Psoas muscle (tissue), 7 donors: ENCODE measurements at regions not wholly inside any gene's neighbourhood (a gene's known extent, or its start where the extent isn't known, plus 50 kb on each side); places are given as distances from the start of the nearest gene placed in this dataset.

ENCODE experiments used
- ATAC-seq, 4 donors: fragments of 200-7000 bp; cut with Tn5 transposase; one replicate each; pipeline ENCODE4 v1.9.1; 2020; ENCODE audit warnings: moderate library complexity in 3 of 4, mild to moderate bottlenecking in 2 of 4
- DNase-seq, 2 donors: peaks; one replicate each; pipeline ENCODE4 v3.0.0-alpha.2; 2020
- H3K27ac ChIP-seq: fragments of 200-600 bp; one replicate; pipeline ENCODE4 v1.8.0; 2022
- H3K27me3 ChIP-seq, 3 donors: fragments of 200-600 bp in 1 of 3; one replicate each; pipeline versions ENCODE4 v1.6.1 to v1.8.0; 2013 to 2022; ENCODE audit warnings: low read length in 2 of 3, mild to moderate bottlenecking in 2 of 3, moderate library complexity in 1 of 3; ENCODE audit not compliant: insufficient read depth in 3 of 3
- H3K36me3 ChIP-seq, 2 donors: fragments of 200-600 bp in 1 of 2; one replicate each; pipeline versions ENCODE4 v1.6.1 to v1.8.0; 2013 to 2022; ENCODE audit warnings: low read depth in 1 of 2, mild to moderate bottlenecking in 1 of 2, moderate library complexity in 1 of 2; ENCODE audit not compliant: insufficient read depth in 1 of 2
- H3K4me1 ChIP-seq: fragments of 200-600 bp; one replicate; pipeline ENCODE4 v1.8.0; 2022
- H3K4me3 ChIP-seq: fragments of 200-600 bp; one replicate; pipeline ENCODE4 v1.8.0; 2022; ENCODE audit warnings: mild to moderate bottlenecking
- H3K9me3 ChIP-seq: fragments of 200-600 bp; one replicate; pipeline ENCODE4 v1.8.0; 2022
- CTCF ChIP-seq: fragments of 200-600 bp; IDR thresholded peaks from one replicate; pipeline ENCODE4 v1.8.0; 2022; ENCODE audit warnings: antibody characterized with exemption
- WGBS, 3 donors: extraction: QIAGEN DNeasy Blood & Tissue Kit; methylation state at CpG; one replicate each; pipeline versions ENCODE4 v1.1.6 to v1.1.7; 2013; 5-methylcytosine and 5-hydroxymethylcytosine counted together
- intact Hi-C, 2 donors: fragments of 100-400 bp; cut with DNase I; formaldehyde crosslinking; loops; one replicate each; pipeline versions ENCODE4 v1.11.0 to v1.14.2; 2022
- donor health status: healthy with polysubstance abuse.
- donor health status: DM: no; HTN: no; CAD: no; lungs with moderate emphysema.
- donor health status: Bipolar disorder and iron deficiency.
- donor health status: healthy.
- donor health status: DM: yes; HTN: yes; CAD: no.
- donor health status: DM: no; HTN: no; CAD: no.
- donor health status: DM: yes; HTN: yes; CAD: no.

GRCh38 chrX:80285131-80285773 lies 135.0 kb upstream of the TENT5D start:
- WGBS, 3 donors: 61 to 73% (median 65%) methylated on average over 3 of the region's 3 CpGs
- no peak for DNase-seq
- ATAC-seq: no peak
- Histone ChIP-seq H3K4me1 (no peaks in the 10 kb centered on the region), H3K27me3 (peaks cover 0 to 10% (median 0%) of the 10 kb centered on the region in 3 donors), H3K9me3 (no peaks in the 10 kb centered on the region), H3K36me3 (no peaks in the 10 kb centered on the region), H3K4me3 (no peak overlapping the region), H3K27ac (no peak overlapping the region)
- TF ChIP-seq CTCF: peak; percentile 27
- intact Hi-C loops: no loop called here

- no peak for TF ChIP-seq CTCF
- Histone ChIP-seq H3K9me3 (no peaks in the 10 kb centered on the region), H3K4me3 (no peak overlapping the region), H3K36me3 (no peaks in the 10 kb centered on the region), H3K27me3 (peaks cover 0 to 10% (median 0%) of the 10 kb centered on the region in 3 donors), H3K27ac (no peak overlapping the region), H3K4me1 (no peaks in the 10 kb centered on the region)
- no peak for DNase-seq
- ATAC-seq: no peak
- intact Hi-C loops: no loop called here
Observed at GRCh38 chrX:80290834-80291233, 129.4 kb upstream of the TENT5D start.

DNA sequence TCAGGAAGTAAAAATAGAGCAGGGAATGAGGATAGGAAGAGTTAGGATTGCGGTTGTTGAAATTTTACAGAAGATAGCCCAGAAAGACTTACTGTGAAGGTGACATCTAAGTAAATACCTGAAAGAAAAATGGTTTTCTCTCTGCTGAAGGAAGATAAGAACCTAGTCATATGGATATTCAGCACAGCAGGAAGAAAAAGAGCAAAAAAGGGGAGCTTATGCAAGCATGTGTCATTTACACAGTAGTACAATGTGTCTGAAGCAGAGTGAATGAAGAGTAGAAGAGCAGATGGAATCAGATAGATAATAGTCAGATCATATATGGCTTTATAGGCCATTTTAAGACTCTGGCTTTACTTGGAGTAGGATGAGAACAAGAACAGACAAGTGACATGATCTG lies 126.9 kb upstream of the TENT5D start:
- H3K9me3 ChIP-seq: no peaks in the 10 kb centered on the region
- intact Hi-C loops: no loop called here
- DNase-seq: no peak
- no peaks in the 10 kb centered on the region for H3K36me3 ChIP-seq
- H3K27ac ChIP-seq: no peak overlapping the region
- WGBS, 3 donors: 90 to 100% (median 94%) methylated on average over 1 of the region's 1 CpG
- no peaks in the 10 kb centered on the region for H3K4me1 ChIP-seq
- H3K27me3 ChIP-seq: peaks cover 0 to 8% (median 0%) of the 10 kb centered on the region in 3 donors
- no peak for ATAC-seq
- TF ChIP-seq CTCF: no peak
- no peak overlapping the region for H3K4me3 ChIP-seq

DNA sequence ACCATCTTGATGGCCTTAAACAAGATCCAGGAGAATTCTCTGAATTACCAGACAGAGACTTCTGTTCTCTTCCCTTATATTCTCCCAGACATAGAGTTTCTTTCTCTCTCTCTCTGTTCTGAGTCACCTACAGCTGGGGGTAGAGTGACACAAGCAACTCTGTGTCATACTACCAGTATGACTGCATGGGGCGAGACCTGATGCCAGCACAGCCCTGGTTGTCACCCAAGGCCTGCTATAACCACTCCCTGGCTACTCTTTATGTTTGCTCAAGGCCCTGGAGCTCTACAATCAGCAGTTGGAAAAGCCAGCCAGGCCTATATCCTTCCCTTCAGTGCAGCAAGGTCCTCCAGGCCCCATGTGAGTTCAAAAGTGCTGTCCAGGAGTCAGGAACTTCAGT lies 114.2 kb upstream of the TENT5D start:
- H3K27me3 ChIP-seq: peaks cover 0 to 3% (median 0%) of the 10 kb centered on the region in 3 donors
- H3K27ac ChIP-seq: no peak overlapping the region
- H3K9me3 ChIP-seq: peaks cover 3% of the 10 kb centered on the region
- intact Hi-C loops: no loop called here
- no peak for TF ChIP-seq CTCF
- no peaks in the 10 kb centered on the region for H3K36me3 ChIP-seq
- H3K4me1 ChIP-seq: no peaks in the 10 kb centered on the region
- ATAC-seq (no peak), DNase-seq (no peak)
- 68 to 86% (median 73%) methylated on average over 1 of the region's 1 CpG for WGBS, 3 donors
- no peak overlapping the region for H3K4me3 ChIP-seq

- H3K9me3 ChIP-seq: no peaks in the 10 kb centered on the region
- no peak for ATAC-seq
- no peak overlapping the region for H3K27ac ChIP-seq
- no peak overlapping the region for H3K4me3 ChIP-seq
- H3K27me3 ChIP-seq: no peaks in the 10 kb centered on the region
- 43 to 72% (median 63%) methylated on average over 3 of the region's 3 CpGs for WGBS, 3 donors
- no peaks in the 10 kb centered on the region for H3K36me3 ChIP-seq
- intact Hi-C loops: no loop called here
- no peaks in the 10 kb centered on the region for H3K4me1 ChIP-seq
- no peak for TF ChIP-seq CTCF
- DNase-seq: no peak
Observed at GRCh38 chrX:80312448-80312847, 107.8 kb upstream of the TENT5D start.
